Muscle layer of colon (tissue), 2 donors: ENCODE measurements at regions not wholly inside any gene's neighbourhood (a gene's known extent, or its start where the extent isn't known, plus 50 kb on each side); places are given as distances from the start of the nearest gene placed in this dataset.
"Not testable (repeated sequence)": the region's sequence is repeated elsewhere in the genome, so short reads cannot be mapped to it uniquely, and the experiment has no call there.

Experiments
- H3K27ac ChIP-seq: one replicate; pipeline ENCODE4 v1.7.0; 2013; ENCODE audit warnings: low read depth, mild to moderate bottlenecking, low read length, moderate library complexity
- H3K27me3 ChIP-seq, 2 donors: one replicate each; pipeline ENCODE4 v1.7.0; 2013; ENCODE audit warnings: low read length in 2 of 2, mild to moderate bottlenecking in 2 of 2; ENCODE audit not compliant: insufficient read depth in 2 of 2, control insufficient read depth in 1 of 2
- H3K36me3 ChIP-seq: one replicate; pipeline ENCODE4 v1.7.0; 2013; ENCODE audit warnings: mild to moderate bottlenecking, low read length; ENCODE audit not compliant: insufficient read depth
- H3K4me1 ChIP-seq: one replicate; pipeline ENCODE4 v1.7.0; 2013; ENCODE audit warnings: mild to moderate bottlenecking, low read length; ENCODE audit not compliant: insufficient read depth
- H3K4me3 ChIP-seq, 2 donors: one replicate each; pipeline ENCODE4 v1.7.0; 2013; ENCODE audit warnings: low read length in 2 of 2, low read depth in 1 of 2, mild to moderate bottlenecking in 1 of 2, moderate library complexity in 1 of 2
- H3K9ac ChIP-seq: one replicate; pipeline ENCODE4 v1.7.0; 2013; ENCODE audit warnings: low read length
- H3K9me3 ChIP-seq: one replicate; pipeline ENCODE4 v1.7.0; 2013; ENCODE audit warnings: mild to moderate bottlenecking, low read length
- donor health status: abdominal sarcoma.
- donor health status: Adenocarcinoma of cecum.

DNA sequence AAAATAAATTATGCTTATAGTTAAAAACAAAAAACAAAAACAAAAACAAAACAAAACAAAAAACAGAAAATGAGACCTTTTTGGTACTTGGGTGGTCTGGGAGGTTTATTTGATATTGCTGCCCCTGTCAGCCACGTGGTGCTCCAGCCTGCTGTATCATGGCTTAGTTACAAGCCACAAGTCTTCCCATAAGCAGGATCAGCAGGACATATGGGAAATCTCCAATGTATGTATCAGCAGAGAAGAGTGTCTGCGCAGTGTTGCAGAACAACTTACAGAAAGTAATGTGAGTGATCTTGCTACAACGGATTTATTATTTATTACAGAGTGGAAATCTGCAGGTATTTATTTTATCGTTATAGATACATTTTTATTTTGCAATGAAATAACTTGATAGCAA, 423.0 kb upstream of the TMPRSS15 start:
- no peaks in the 10 kb centered on the region for H3K4me1 ChIP-seq
- no peak overlapping the region for H3K9ac ChIP-seq
- no peak overlapping the region for H3K27ac ChIP-seq
- H3K27me3 ChIP-seq = no peaks in the 10 kb centered on the region
- H3K4me3 ChIP-seq = no peak overlapping the region
- no peaks in the 10 kb centered on the region for H3K36me3 ChIP-seq
- H3K9me3 ChIP-seq = no peaks in the 10 kb centered on the region

- no peaks in the 10 kb centered on the region for H3K4me1 ChIP-seq
- H3K36me3 ChIP-seq = no peaks in the 10 kb centered on the region
- H3K4me3 ChIP-seq = no peak overlapping the region
- no peak overlapping the region for H3K9ac ChIP-seq
- H3K27me3 ChIP-seq = no peaks in the 10 kb centered on the region
- no peaks in the 10 kb centered on the region for H3K9me3 ChIP-seq
- no peak overlapping the region for H3K27ac ChIP-seq
Observed at GRCh38 chr21:18831942-18832676, 428.5 kb upstream of the TMPRSS15 start.

- no peak overlapping the region for H3K27ac ChIP-seq
Observed at GRCh38 chr21:18832950-18833349, 429.4 kb upstream of the TMPRSS15 start.

DNA sequence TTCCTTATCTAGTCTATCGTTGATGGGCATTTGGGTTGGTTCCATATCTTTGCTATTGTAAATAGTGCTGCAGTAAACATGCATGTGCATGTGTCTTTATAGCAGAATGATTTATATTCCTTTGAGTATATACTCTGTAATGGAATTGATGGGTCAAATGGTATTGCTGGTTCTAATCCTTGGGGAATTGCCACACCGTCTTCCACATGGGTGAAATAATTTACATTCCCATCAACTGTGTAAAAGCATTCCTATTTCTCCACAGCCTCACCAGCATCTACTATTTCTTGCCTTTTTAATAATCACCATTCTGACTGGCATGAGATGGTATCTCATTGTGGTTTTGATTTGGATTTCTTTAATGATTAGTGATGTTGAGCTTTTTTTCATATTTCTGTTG, 430.5 kb upstream of the TMPRSS15 start:
- not testable (repeated sequence) for H3K9ac ChIP-seq, H3K27me3 ChIP-seq, H3K9me3 ChIP-seq, H3K36me3 ChIP-seq, H3K27ac ChIP-seq, H3K4me1 ChIP-seq, H3K4me3 ChIP-seq

More at GRCh38 chr21:18832950-18833349, 429.4 kb upstream of the TMPRSS15 start:
- no peak overlapping the region for H3K4me3 ChIP-seq
- no peaks in the 10 kb centered on the region for H3K36me3 ChIP-seq
- H3K27me3 ChIP-seq = no peaks in the 10 kb centered on the region
- no peaks in the 10 kb centered on the region for H3K4me1 ChIP-seq
- H3K9ac ChIP-seq = no peak overlapping the region
- H3K9me3 ChIP-seq = no peaks in the 10 kb centered on the region

GRCh38 chr21:18840239-18840638, 436.7 kb upstream of the TMPRSS15 start:
- Histone ChIP-seq H3K9ac (no peak overlapping the region), H3K27me3 (no peaks in the 10 kb centered on the region), H3K4me3 (no peak overlapping the region), H3K27ac (no peak overlapping the region), H3K9me3 (no peaks in the 10 kb centered on the region), H3K4me1 (no peaks in the 10 kb centered on the region), H3K36me3 (no peaks in the 10 kb centered on the region)

- not testable (repeated sequence) for H3K4me3 ChIP-seq, H3K9ac ChIP-seq, H3K4me1 ChIP-seq, H3K27ac ChIP-seq, H3K9me3 ChIP-seq, H3K36me3 ChIP-seq, H3K27me3 ChIP-seq
Observed at GRCh38 chr21:18857606-18858005, 454.0 kb upstream of the TMPRSS15 start.

DNA sequence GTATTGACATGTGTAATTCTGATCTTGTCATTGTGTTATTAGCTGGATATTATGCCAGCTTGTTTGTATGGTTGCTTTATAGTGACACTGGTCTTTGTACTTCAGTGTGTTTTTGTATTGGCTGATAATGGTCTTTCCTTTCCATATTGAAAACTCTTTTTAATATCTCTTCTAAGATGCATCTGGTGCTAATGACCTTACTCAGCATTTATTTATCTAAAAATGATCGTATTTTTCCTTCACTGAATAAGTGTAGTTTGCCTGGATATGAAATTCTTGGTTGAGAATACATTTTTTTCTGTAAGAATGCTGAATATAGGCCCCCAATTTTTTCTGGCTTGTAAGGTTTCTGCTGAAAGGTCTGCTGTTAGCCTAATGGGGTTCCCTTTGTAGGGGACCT, 465.5 kb upstream of the TMPRSS15 start:
- H3K9me3 ChIP-seq = no peaks in the 10 kb centered on the region
- H3K36me3 ChIP-seq = no peaks in the 10 kb centered on the region

DNA sequence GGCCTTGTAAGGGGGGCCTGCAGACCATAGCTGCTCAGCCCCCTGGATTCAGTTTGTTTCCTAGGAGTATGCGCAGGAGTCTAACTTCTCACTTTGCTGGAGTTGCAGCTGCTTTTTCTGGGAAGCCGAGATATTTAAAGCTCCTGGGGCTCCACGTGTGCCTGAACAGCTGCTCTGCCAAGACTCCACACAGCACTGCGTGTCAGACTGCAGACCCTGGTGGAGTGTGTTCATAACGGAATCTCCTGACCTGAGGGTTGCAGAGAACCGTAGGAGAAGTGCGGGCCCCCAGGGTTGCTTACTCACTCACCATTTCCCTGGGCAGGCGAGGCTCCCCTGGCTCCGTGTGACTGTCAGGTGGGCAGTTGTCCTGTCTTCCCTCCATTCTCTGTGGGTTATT, 474.3 kb upstream of the TMPRSS15 start:
- Histone ChIP-seq H3K4me1 (peaks cover 14% of the 10 kb centered on the region), H3K9ac (no peak overlapping the region), H3K27ac (no peak overlapping the region), H3K36me3 (no peaks in the 10 kb centered on the region), H3K27me3 (no peaks in the 10 kb centered on the region), H3K9me3 (no peaks in the 10 kb centered on the region), H3K4me3 (no peak overlapping the region)

More for the DNA sequence above, 465.5 kb upstream of the TMPRSS15 start:
- Histone ChIP-seq H3K4me3 (no peak overlapping the region), H3K27ac (no peak overlapping the region), H3K27me3 (no peaks in the 10 kb centered on the region), H3K9ac (no peak overlapping the region), H3K4me1 (no peaks in the 10 kb centered on the region)

DNA sequence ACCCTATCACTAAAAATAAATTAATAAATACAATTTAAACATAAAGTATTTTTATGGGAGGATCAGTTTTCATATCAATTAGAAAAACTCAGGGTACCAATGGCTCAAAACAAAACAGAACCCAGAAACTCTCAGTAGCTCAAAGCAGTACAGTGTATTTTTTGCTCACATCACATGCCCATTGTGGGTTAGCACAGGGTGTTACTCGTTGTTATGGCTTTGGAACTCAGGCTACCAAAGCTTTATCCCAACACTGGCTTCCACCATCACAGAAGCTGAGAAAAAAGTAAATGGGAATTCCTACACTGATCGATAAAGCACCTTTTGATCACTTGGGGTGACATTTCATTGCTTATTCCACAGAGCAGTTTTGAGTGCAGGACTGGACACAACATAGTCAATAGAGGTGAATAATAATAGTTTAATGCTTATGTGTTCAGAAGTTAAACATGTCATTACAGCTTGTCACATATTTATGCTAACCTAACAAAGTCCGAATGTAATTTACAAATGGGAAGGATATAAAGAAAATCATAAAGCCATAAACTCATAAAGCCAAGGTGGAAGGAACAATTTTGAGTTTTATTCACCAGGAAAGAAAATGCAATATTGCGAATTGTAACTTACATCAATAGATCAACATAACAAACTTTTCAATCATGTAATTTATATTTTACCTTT, 484.5 kb upstream of the TMPRSS15 start:
- Histone ChIP-seq H3K27me3 (no peaks in the 10 kb centered on the region), H3K9me3 (no peaks in the 10 kb centered on the region), H3K4me3 (no peak overlapping the region), H3K4me1 (peaks cover 7% of the 10 kb centered on the region), H3K36me3 (no peaks in the 10 kb centered on the region), H3K27ac (no peak overlapping the region), H3K9ac (no peak overlapping the region)

GRCh38 chr21:18893406-18893805, 489.8 kb upstream of the TMPRSS15 start:
- H3K9ac ChIP-seq = no peak overlapping the region
- H3K27me3 ChIP-seq = no peaks in the 10 kb centered on the region
- H3K36me3 ChIP-seq = no peaks in the 10 kb centered on the region
- H3K27ac ChIP-seq = no peak overlapping the region
- no peak overlapping the region for H3K4me3 ChIP-seq
- no peaks in the 10 kb centered on the region for H3K4me1 ChIP-seq
- H3K9me3 ChIP-seq = no peaks in the 10 kb centered on the region

- H3K4me3 ChIP-seq = no peak overlapping the region
- H3K9me3 ChIP-seq = no peaks in the 10 kb centered on the region
- no peaks in the 10 kb centered on the region for H3K27me3 ChIP-seq
- H3K4me1 ChIP-seq = no peaks in the 10 kb centered on the region
- no peaks in the 10 kb centered on the region for H3K36me3 ChIP-seq
- H3K9ac ChIP-seq = no peak overlapping the region
- no peak overlapping the region for H3K27ac ChIP-seq
Observed at GRCh38 chr21:18894387-18894786, 490.8 kb upstream of the TMPRSS15 start.

DNA sequence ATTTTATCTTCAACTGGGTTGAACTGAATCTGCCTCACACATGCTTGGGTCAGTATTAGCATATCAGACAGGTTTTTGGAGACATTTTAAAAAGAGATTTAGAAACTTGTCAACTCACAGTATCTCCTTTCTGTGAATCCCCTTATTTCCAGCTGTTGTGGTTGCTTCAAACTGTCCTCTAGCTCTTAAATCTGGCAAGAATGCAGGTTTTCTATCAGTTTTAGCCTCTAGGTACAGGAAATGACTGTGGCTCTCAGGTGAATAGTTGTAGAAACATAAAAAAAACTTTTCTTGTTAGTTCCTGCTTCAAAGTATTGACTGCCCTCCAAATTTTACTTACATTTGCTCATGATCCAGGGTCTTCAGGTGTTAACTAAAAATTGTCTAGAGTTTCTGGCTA, 495.7 kb upstream of the TMPRSS15 start:
- no peaks in the 10 kb centered on the region for H3K36me3 ChIP-seq
- no peak overlapping the region for H3K27ac ChIP-seq
- H3K27me3 ChIP-seq = no peaks in the 10 kb centered on the region
- no peak overlapping the region for H3K9ac ChIP-seq
- no peak overlapping the region for H3K4me3 ChIP-seq
- no peaks in the 10 kb centered on the region for H3K4me1 ChIP-seq
- no peaks in the 10 kb centered on the region for H3K9me3 ChIP-seq
